NB4 (cell line): ENCODE measurements at regions not wholly inside any gene's neighbourhood (a gene's known extent, or its start where the extent isn't known, plus 50 kb on each side); places are given as distances from the start of the nearest gene placed in this dataset.
"Not testable (repeated sequence)": the region's sequence is repeated elsewhere in the genome, so short reads cannot be mapped to it uniquely, and the experiment has no call there.

Experiments used
- DNase-seq: peaks from one replicate; pipeline ENCODE4 v3.0.0; 2010; ENCODE audit warnings: low read depth
- H3K4me3 ChIP-seq: one replicate; pipeline ENCODE4 v1.5.1; 2011; ENCODE audit warnings: mild to moderate bottlenecking, low read depth, low read length, moderate library complexity
- MYC ChIP-seq: IDR thresholded peaks from 2 replicates; pipeline ENCODE4 v1.6.1; 2011; ENCODE audit warnings: low read depth, low read length
- POLR2A ChIP-seq: IDR thresholded peaks from 2 replicates; pipeline ENCODE4 v1.6.1; 2011; ENCODE audit warnings: mild to moderate bottlenecking; ENCODE audit not compliant: insufficient read length; ENCODE audit errors: extremely low read depth
- TF ChIP-seq, protein P1 (sequence below): IDR thresholded peaks from one replicate; pipeline ENCODE4 v1.5.1; 2012; ENCODE audit warnings: low read depth, low read length
- TF ChIP-seq, protein P2 (sequence below): IDR thresholded peaks from 2 replicates; pipeline ENCODE4 v1.6.1; 2011; ENCODE audit warnings: low read depth, low read length

DNA sequence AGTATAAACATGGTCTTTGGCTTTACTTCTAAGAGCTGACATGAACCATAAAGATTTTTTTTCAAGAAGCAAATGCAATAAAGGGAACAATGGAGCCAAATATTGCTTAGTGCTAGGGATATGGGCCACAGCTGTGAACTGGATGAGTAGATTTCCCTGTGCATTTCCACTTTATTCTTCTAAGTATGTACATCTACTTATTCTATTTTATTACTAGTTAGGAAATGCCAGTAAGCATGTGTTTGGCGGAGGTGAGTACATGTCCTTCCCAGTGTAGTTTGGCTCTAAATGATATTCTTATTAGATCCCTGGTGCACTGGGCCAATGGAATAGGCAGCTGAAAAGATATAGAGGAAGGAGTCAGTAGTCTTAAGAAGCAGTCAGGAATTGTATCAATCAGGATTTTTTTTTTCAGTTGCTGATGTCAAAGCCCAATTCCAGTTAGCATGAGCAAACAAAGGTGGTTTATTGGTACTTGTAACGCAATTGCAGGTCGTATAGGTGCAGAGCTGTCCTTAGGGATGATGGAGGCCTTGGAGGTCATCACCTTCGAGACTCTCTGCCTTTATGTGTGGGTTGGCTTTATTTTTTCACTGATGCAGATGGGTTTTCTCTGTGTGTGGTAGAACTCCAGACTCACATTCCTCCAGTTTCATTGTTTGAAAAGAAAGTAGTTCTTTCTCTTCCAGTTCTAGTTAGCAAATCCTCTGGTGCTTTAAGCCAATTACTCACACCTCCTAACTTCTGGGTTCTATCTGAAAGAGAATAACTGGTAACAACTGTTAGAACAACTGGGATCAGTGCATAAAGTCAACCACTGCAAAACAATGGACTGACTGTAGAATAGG is 139.0 kb upstream of the LRIG3 start:
- TF ChIP-seq, protein P1, sequence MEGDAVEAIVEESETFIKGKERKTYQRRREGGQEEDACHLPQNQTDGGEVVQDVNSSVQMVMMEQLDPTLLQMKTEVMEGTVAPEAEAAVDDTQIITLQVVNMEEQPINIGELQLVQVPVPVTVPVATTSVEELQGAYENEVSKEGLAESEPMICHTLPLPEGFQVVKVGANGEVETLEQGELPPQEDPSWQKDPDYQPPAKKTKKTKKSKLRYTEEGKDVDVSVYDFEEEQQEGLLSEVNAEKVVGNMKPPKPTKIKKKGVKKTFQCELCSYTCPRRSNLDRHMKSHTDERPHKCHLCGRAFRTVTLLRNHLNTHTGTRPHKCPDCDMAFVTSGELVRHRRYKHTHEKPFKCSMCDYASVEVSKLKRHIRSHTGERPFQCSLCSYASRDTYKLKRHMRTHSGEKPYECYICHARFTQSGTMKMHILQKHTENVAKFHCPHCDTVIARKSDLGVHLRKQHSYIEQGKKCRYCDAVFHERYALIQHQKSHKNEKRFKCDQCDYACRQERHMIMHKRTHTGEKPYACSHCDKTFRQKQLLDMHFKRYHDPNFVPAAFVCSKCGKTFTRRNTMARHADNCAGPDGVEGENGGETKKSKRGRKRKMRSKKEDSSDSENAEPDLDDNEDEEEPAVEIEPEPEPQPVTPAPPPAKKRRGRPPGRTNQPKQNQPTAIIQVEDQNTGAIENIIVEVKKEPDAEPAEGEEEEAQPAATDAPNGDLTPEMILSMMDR: no peak
- TF ChIP-seq MYC (no peak), POLR2A (no peak)
- TF ChIP-seq, protein P2, sequence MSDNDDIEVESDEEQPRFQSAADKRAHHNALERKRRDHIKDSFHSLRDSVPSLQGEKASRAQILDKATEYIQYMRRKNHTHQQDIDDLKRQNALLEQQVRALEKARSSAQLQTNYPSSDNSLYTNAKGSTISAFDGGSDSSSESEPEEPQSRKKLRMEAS: no peak
- DNase-seq: no peak
- no peak overlapping the region for H3K4me3 ChIP-seq

DNA sequence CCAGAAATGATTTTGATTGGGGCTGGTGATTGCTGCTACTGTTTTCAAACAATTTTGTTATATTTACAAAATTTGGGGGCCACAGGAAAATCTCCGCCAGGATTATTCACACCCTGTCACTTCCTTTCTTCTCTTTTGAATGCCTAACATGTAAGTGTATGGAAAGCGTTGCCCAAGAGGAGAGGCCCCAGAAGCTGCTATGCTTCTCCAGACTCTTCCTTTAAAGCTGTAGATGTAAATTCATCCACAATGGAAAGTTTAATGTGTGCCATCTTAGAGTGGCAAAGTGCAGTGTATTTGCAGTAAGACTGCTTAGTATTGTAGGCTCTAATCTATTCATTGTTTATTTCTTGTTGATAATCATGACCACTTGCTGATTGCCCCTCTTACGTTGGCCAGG is 136.7 kb upstream of the LRIG3 start:
- TF ChIP-seq, protein P2: no peak
- no peak for DNase-seq
- H3K4me3 ChIP-seq: no peak overlapping the region

DNA sequence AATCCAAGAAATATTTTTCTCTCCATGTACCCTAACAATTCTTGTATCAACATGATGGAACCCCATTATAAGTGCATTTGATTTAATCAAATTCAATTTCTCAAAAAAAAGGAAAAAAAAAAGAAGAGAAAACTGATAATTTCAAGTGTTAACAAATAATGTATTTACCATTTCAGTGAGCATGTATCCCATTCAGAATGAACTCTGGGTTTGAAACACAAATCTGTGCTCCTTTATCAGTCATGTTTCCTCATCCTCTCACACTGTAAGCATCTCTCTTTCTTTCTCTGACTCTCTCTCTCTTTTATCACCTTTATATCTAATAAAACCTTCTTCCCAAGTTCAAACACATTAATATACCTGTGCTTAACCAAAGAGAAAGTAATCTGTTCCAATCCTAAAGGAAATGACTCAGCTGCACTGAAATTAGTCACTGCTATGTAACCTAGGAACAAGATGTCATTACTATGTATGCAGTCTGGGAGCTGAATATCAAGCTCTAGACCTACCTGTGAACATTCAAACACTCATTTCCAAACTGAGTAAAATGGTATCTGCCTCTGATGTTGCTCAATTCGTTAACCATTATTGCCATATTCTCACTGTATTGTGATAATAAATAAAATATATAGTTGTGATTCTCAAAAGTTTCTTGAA is 135.0 kb upstream of the LRIG3 start:
- no peak for DNase-seq
- TF ChIP-seq POLR2A: no peak
- TF ChIP-seq, protein P2: no peak
- TF ChIP-seq MYC: no peak
- TF ChIP-seq, protein P1: no peak

DNA sequence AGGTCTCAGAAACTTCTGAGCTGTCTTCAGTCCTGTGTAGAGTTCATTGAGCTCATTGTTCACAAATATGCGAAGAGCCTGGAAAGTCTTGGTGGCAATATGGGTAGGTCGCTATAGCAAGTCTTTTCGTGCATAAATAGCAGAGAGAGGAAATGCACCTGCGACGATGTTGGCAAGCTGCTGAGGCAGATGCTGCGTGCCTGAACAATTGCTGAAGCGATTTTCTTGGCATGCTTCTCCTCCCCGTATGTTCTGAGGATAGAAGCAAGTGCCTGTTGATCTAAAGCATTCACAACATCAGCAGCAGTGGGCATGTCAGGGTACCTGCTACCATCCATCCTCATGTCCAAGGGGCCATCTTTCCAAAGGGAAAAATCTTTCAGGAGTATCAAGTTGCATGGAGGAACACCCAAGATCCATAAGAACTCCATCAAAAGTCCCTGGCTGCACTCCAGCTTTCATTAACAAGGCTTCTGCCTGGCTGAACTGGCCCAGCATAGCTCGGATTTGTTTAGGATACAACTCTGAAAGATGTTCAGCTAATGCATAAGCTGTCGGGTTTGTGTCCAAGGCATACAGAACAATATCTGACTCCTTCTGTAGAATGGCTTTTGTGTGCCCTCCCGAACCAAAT is 133.1 kb upstream of the LRIG3 start:
- not testable (repeated sequence) for H3K4me3 ChIP-seq, DNase-seq

More for the DNA sequence above, 135.0 kb upstream of the LRIG3 start:
- H3K4me3 ChIP-seq: no peak overlapping the region

DNA sequence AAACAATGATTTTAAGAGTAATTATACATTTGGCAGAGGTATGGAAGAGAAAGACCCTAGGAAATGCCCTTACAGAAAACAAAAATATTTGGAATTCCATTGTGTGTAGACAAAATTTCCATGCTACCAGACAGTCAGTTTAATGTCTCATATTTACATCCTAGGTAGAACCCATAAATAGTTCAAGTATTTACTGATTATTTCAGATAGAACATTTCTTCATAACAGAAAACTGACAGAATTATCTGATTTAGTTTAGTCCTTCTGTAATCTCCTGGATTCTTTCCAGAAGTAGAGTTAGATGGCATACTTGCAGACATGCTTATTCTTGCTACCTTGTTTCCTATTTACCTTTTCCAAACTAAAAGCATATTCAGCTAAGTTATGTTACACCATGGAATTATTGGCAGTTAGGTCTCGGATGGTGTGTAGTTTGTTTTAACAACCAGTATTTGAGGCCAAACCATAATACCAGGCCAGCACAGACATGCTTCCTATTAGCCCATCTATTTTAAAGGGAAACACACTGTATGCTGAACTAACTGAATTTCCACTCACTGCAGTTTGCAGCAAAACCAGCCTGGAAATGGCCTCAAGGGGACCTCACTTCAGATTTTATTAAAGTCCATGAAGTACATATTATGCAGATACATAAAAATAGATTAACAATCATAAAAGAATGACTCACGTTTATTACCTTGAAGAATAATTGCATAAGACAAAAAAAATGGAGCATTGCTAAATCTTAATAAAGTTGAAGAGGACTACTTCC is 126.6 kb upstream of the LRIG3 start:
- no peak overlapping the region for H3K4me3 ChIP-seq
- no peak for DNase-seq
- TF ChIP-seq, protein P1: no peak
- TF ChIP-seq MYC: no peak
- TF ChIP-seq, protein P2: no peak
- no peak for TF ChIP-seq POLR2A

DNA sequence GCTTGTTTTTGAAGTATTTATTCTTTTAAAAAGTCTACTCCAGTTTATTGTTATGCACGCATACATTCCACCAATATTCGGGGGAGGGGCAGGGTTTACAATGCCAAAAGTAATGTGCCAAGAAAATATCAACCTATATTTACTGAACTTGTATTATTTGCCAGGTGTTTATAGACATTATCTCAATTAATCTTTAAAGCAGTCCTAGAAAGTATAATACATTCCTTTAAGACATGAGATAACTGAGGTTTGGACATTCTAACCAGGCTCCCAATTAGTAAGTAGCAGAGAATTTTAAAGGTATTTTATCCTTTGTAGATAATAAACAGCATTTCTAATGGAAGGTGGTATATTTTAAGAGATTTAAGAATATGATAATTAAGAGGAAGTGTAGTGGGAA is 124.5 kb upstream of the LRIG3 start:
- no peak for DNase-seq
- TF ChIP-seq MYC (no peak), POLR2A (no peak)
- TF ChIP-seq, protein P2: no peak
- TF ChIP-seq, protein P1: no peak
- no peak overlapping the region for H3K4me3 ChIP-seq
